AG04450 (cell line): ENCODE measurements at regions not wholly inside any gene's neighbourhood (a gene's known extent, or its start where the extent isn't known, plus 50 kb on each side); places are given as distances from the start of the nearest gene placed in this dataset.

ENCODE experiments used
- CTCF ChIA-PET: fragments of 300-600, 350-600 bp; formaldehyde crosslinking; extraction: SDS; loops from one replicate; lab custom pipeline; 2022; ENCODE audit warnings: antibody characterized with exemption, inconsistent platforms; lab: Charles Lee
- POLR2A ChIA-PET: fragments of 350-600 bp; formaldehyde crosslinking; extraction: SDS; loops from one replicate; lab custom pipeline; 2021; ENCODE audit warnings: antibody characterized with exemption, inconsistent platforms; lab: Yijun Ruan, JAX
- DNase-seq: peaks from one replicate; pipeline ENCODE4 v3.0.0-alpha.2; 2011; ENCODE audit warnings: low read depth, low spot score
- H3K27ac ChIP-seq: one replicate; pipeline ENCODE4 v1.5.1; 2012; ENCODE audit warnings: low read depth, low read length, control low read depth
- H3K27me3 ChIP-seq: one replicate; pipeline ENCODE4 v1.6.0; 2012; ENCODE audit warnings: low read length; ENCODE audit not compliant: control insufficient read depth, insufficient read depth
- H3K4me3 ChIP-seq: 2 replicates; pipeline ENCODE4 v1.5.1; 2011; ENCODE audit warnings: mild to moderate bottlenecking, low read depth, low read length, control low read depth
- H3K9me3 ChIP-seq: 2 replicates; pipeline ENCODE4 v1.5.1; 2012; ENCODE audit warnings: low read length; ENCODE audit not compliant: control insufficient read depth, insufficient read depth
- CTCF ChIP-seq: IDR thresholded peaks from 2 replicates; pipeline ENCODE4 v1.5.1; 2011; ENCODE audit warnings: low read depth, low read length, control low read depth, inconsistent platforms

- no peak for TF ChIP-seq CTCF
- no peaks in the 10 kb centered on the region for H3K9me3 ChIP-seq
- no peaks in the 10 kb centered on the region for H3K27me3 ChIP-seq
- ChIA-PET POLR2A (no interaction called here), CTCF (no interaction called here)
- H3K4me3 ChIP-seq, result no peak overlapping the region
- DNase-seq, result no peak
- H3K27ac ChIP-seq, result no peak overlapping the region
Observed at GRCh38 chr1:187121661-187122060, 292.9 kb downstream of the PLA2G4A start.

- ChIA-PET CTCF (no interaction called here), POLR2A (no interaction called here)
- TF ChIP-seq CTCF, result no peak
- no peak overlapping the region for H3K27ac ChIP-seq
- DNase-seq, result no peak
- H3K4me3 ChIP-seq, result no peak overlapping the region
- H3K9me3 ChIP-seq, result no peaks in the 10 kb centered on the region
- no peaks in the 10 kb centered on the region for H3K27me3 ChIP-seq
Observed at GRCh38 chr1:187122566-187122965, 293.8 kb downstream of the PLA2G4A start.

GRCh38 chr1:187129132-187129531 is 300.4 kb downstream of the PLA2G4A start:
- Histone ChIP-seq H3K27me3 (no peaks in the 10 kb centered on the region), H3K4me3 (no peak overlapping the region), H3K27ac (no peak overlapping the region), H3K9me3 (no peaks in the 10 kb centered on the region)
- POLR2A ChIA-PET, result interaction anchor here (0.6 kb wide), 1 partner anchor 10 kb away, joined by 5 read pairs; no protein-coding TSS in a partner anchor
- DNase-seq, result no peak
- CTCF ChIA-PET, result no interaction called here
- TF ChIP-seq CTCF, result no peak

- DNase-seq, result no peak
- ChIA-PET CTCF (no interaction called here), POLR2A (no interaction called here)
- no peaks in the 10 kb centered on the region for H3K27me3 ChIP-seq
- H3K9me3 ChIP-seq, result no peaks in the 10 kb centered on the region
- no peak overlapping the region for H3K27ac ChIP-seq
- H3K4me3 ChIP-seq, result no peak overlapping the region
- no peak for TF ChIP-seq CTCF
Observed at GRCh38 chr1:187143783-187144182, 315.0 kb downstream of the PLA2G4A start.

DNA sequence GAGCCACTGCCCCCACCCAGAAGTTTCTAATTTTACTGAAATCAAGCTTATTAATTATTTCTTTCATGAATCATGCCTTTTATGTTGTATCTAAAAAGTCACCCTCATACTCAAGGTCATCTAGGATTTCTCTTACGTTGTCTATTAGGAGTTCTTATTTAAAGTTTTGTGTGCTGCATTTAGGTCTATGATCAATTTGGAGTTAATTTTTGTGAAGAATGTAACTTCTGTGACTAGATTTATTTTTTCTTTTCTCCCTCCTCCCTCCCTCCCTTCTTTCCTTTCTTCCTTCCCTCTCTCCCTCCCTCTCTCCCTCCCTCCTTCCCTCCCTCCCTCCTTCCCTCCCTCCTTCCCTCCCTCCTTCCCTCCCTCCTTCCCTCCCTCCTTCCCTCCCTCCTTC is 317.6 kb downstream of the PLA2G4A start:
- TF ChIP-seq CTCF, result no peak
- Histone ChIP-seq H3K9me3 (no peaks in the 10 kb centered on the region), H3K27me3 (no peaks in the 10 kb centered on the region), H3K27ac (no peak overlapping the region), H3K4me3 (no peak overlapping the region)
- ChIA-PET POLR2A (no interaction called here), CTCF (no interaction called here)
- no peak for DNase-seq
